H1 (cell line): ENCODE measurements at regions not wholly inside any gene's neighbourhood (a gene's known extent, or its start where the extent isn't known, plus 50 kb on each side); places are given as distances from the start of the nearest gene placed in this dataset.

Source experiments
- CTCF ChIA-PET: fragments of 300-600 bp; sonication (Branson Sonifier 250); formaldehyde crosslinking; loops from one replicate; lab custom pipeline; 2021; ENCODE audit not compliant: partially characterized antibody; lab: Charles Lee
- POLR2A ChIA-PET: fragments of 300-600 bp; sonication (Branson Sonifier 250); formaldehyde crosslinking; loops from one replicate; lab custom pipeline; 2021; ENCODE audit warnings: inconsistent platforms; ENCODE audit not compliant: partially characterized antibody; lab: Charles Lee
- DNase-seq, 2 experiments: peaks; one replicate each; pipeline versions ENCODE4 v3.0.0 to v3.0.0-alpha.2; 2010 to 2022; ENCODE audit warnings: low spot score in 2 of 2, low read depth in 1 of 2, mixed read lengths in 1 of 2
- FAIRE-seq: peaks from 2 replicates; lab custom pipeline; 2011; peaks lifted over from hg19 to GRCh38; lab: Jason Lieb, UNC
- H2AFZ ChIP-seq: 2 replicates; pipeline ENCODE4 v1.8.1; 2012; ENCODE audit warnings: low read length, inconsistent platforms
- H2AK5ac ChIP-seq: 2 replicates; pipeline ENCODE4 v1.6.1; 2013; ENCODE audit warnings: low read depth, low read length
- H2BK120ac ChIP-seq: replicated peaks from 2 replicates; pipeline ENCODE3; 2013; ENCODE audit warnings: low read depth, low read length, inconsistent platforms
- H2BK12ac ChIP-seq: 2 replicates; pipeline ENCODE4 v1.6.1; 2013; ENCODE audit warnings: low read depth, low read length
- H2BK15ac ChIP-seq: 2 replicates; pipeline ENCODE4 v1.6.1; 2013; ENCODE audit warnings: low read length
- H2BK20ac ChIP-seq: 2 replicates; pipeline ENCODE4 v1.6.1; 2013; ENCODE audit warnings: low read length
- H2BK5ac ChIP-seq: 2 replicates; pipeline ENCODE4 v1.6.1; 2013; ENCODE audit warnings: low read depth, low read length
- H3K14ac ChIP-seq: 2 replicates; pipeline ENCODE4 v1.6.1; 2013; ENCODE audit warnings: inconsistent platforms; ENCODE audit not compliant: insufficient read length
- H3K18ac ChIP-seq: 2 replicates; pipeline ENCODE4 v1.6.1; 2013; ENCODE audit warnings: low read length; ENCODE audit errors: extremely low read depth
- H3K23ac ChIP-seq: 2 replicates; pipeline ENCODE4 v1.6.1; 2013; ENCODE audit warnings: inconsistent platforms; ENCODE audit not compliant: insufficient read length
- H3K23me2 ChIP-seq: 2 replicates; pipeline ENCODE4 v1.6.1; 2013; ENCODE audit warnings: low read depth, low read length
- H3K27ac ChIP-seq: 2 replicates; pipeline ENCODE4 v1.6.1; 2011; ENCODE audit warnings: low read depth, low read length, inconsistent platforms
- H3K27me3 ChIP-seq, 4 experiments: replicated peaks in 1 of 4; 1 replicate in 1 of 4; 2 replicates in 3 of 4; pipeline versions ENCODE4 v1.6.1 to v1.8.1; 2011 to 2013; ENCODE audit warnings: low read length in 3 of 4, mild to moderate bottlenecking in 3 of 4, inconsistent platforms in 2 of 4, mixed read lengths in 2 of 4, moderate library complexity in 1 of 4; ENCODE audit not compliant: control insufficient read depth in 3 of 4, insufficient read depth in 3 of 4; ENCODE audit errors: extremely low read depth in 1 of 4
- H3K36me3 ChIP-seq, 4 experiments: 2 replicates each; pipeline versions ENCODE4 v1.6.1 to v1.8.1; 2011 to 2013; ENCODE audit warnings: mild to moderate bottlenecking in 4 of 4, low read length in 3 of 4, moderate library complexity in 2 of 4, control low read depth in 1 of 4, inconsistent platforms in 1 of 4; ENCODE audit not compliant: insufficient read depth in 4 of 4, control insufficient read depth in 2 of 4
- H3K4ac ChIP-seq: replicated peaks from 2 replicates; pipeline ENCODE3; 2013; ENCODE audit warnings: low read length, low read depth, mixed read lengths, inconsistent platforms; ENCODE audit not compliant: insufficient read length
- H3K4me1 ChIP-seq, 4 experiments: replicated peaks in 1 of 4; 1 replicate in 1 of 4; 2 replicates in 3 of 4; pipeline versions ENCODE4 v1.6.1 to v1.8.1; 2011 to 2013; ENCODE audit warnings: low read length in 3 of 4, inconsistent platforms in 2 of 4, mixed read lengths in 1 of 4; ENCODE audit not compliant: insufficient read depth in 4 of 4, control insufficient read depth in 3 of 4
- H3K4me2 ChIP-seq, 2 experiments: 2 replicates each; pipeline versions ENCODE4 v1.6.1 to v1.8.1; 2011 to 2013; ENCODE audit warnings: low read depth in 2 of 2, low read length in 2 of 2, control low read depth in 1 of 2, inconsistent platforms in 1 of 2, mild to moderate bottlenecking in 1 of 2; ENCODE audit not compliant: insufficient read depth in 1 of 2
- H3K4me3 ChIP-seq, 4 experiments: fragments of 200-600, 300-600 bp in 1 of 4; sonication (generic), shearing (Covaris generic), sonication (Bioruptor Twin) in 1 of 4; 2 replicates each; pipeline versions ENCODE4 v1.5.1 to v1.8.1; 2011 to 2016; ENCODE audit warnings: low read length in 4 of 4, low read depth in 3 of 4, control low read depth in 2 of 4, inconsistent platforms in 2 of 4, mild to moderate bottlenecking in 2 of 4, mixed read lengths in 1 of 4, moderate library complexity in 1 of 4; ENCODE audit not compliant: insufficient read depth in 2 of 4; ENCODE audit errors: extremely low read depth in 1 of 4
- H3K56ac ChIP-seq: replicated peaks from 2 replicates; pipeline ENCODE3; 2013; ENCODE audit warnings: low read depth, mild to moderate bottlenecking, mixed read lengths, low read length, inconsistent platforms; ENCODE audit not compliant: insufficient read length
- H3K79me1 ChIP-seq: 2 replicates; pipeline ENCODE4 v1.6.1; 2013; ENCODE audit warnings: low read depth, low read length, control low read depth
- H3K79me2 ChIP-seq, 2 experiments: 2 replicates each; pipeline versions ENCODE4 v1.6.1 to v1.8.1; 2012 to 2013; ENCODE audit warnings: low read length in 2 of 2, mild to moderate bottlenecking in 2 of 2, inconsistent platforms in 1 of 2; ENCODE audit not compliant: insufficient read depth in 2 of 2, control insufficient read depth in 1 of 2
- H3K9ac ChIP-seq, 4 experiments: replicated peaks in 1 of 4; 1 replicate in 1 of 4; 2 replicates in 3 of 4; pipeline versions ENCODE4 v1.6.1 to v1.8.1; 2011 to 2013; ENCODE audit warnings: low read depth in 3 of 4, low read length in 3 of 4, control low read depth in 2 of 4, mild to moderate bottlenecking in 2 of 4, moderate library complexity in 2 of 4, inconsistent platforms in 1 of 4; ENCODE audit errors: extremely low read depth in 1 of 4
- H3K9me3 ChIP-seq, 2 experiments: 2 replicates each; pipeline versions ENCODE4 v1.6.1 to v1.8.1; 2012 to 2013; ENCODE audit warnings: mild to moderate bottlenecking in 2 of 2, moderate library complexity in 2 of 2, control low read depth in 1 of 2, inconsistent platforms in 1 of 2, low read depth in 1 of 2, low read length in 1 of 2, mixed read lengths in 1 of 2; ENCODE audit not compliant: insufficient read depth in 2 of 2
- H4K20me1 ChIP-seq, 2 experiments: replicated peaks in 1 of 2; 2 replicates each; pipeline versions ENCODE3 to v1.8.1; 2011 to 2013; ENCODE audit warnings: inconsistent platforms in 2 of 2, low read length in 2 of 2, mild to moderate bottlenecking in 1 of 2; ENCODE audit not compliant: insufficient read depth in 2 of 2, control insufficient read depth in 1 of 2
- H4K5ac ChIP-seq: 2 replicates; pipeline ENCODE4 v1.6.1; 2013; ENCODE audit warnings: low read length, low read depth, mixed read lengths, inconsistent platforms; ENCODE audit not compliant: insufficient read length
- H4K8ac ChIP-seq: 2 replicates; pipeline ENCODE4 v1.8.0; 2013; ENCODE audit warnings: mild to moderate bottlenecking, moderate library complexity, low read length, inconsistent platforms; ENCODE audit not compliant: insufficient read depth; ENCODE audit errors: extremely low read depth
- H4K91ac ChIP-seq: replicated peaks from 2 replicates; pipeline ENCODE3; 2013; ENCODE audit warnings: low read length, mixed read lengths, inconsistent platforms; ENCODE audit not compliant: insufficient read length
- ASH2L ChIP-seq: fragments of 200-600, 300-600 bp; sonication (generic); IDR thresholded peaks from one replicate; pipeline ENCODE4 v1.7.1; 2017; ENCODE audit warnings: low read length
- KDM4A ChIP-seq: IDR thresholded peaks from one replicate; pipeline ENCODE4 v1.7.1; 2012; ENCODE audit warnings: low read depth, mild to moderate bottlenecking, moderate library complexity, low read length, inconsistent platforms; ENCODE audit not compliant: severe bottlenecking
- WGBS, 2 experiments: shearing (Covaris generic) in 1 of 2; methylation state at CpG; one replicate each; pipeline versions ENCODE4 v1.1.6 to v1.1.7; 2013 to 2015; ENCODE audit warnings: low lambda C conversion rate in 2 of 2, mixed read lengths in 2 of 2, inconsistent platforms in 1 of 2, low coverage in 1 of 2, missing lambda C conversion rate in 1 of 2; ENCODE audit not compliant: insufficient replicate concordance in 2 of 2, insufficient coverage in 1 of 2, insufficient read length in 1 of 2; ENCODE audit errors: extremely low coverage in 1 of 2, missing lambda C conversion rate in 1 of 2; 5-methylcytosine and 5-hydroxymethylcytosine counted together

DNA sequence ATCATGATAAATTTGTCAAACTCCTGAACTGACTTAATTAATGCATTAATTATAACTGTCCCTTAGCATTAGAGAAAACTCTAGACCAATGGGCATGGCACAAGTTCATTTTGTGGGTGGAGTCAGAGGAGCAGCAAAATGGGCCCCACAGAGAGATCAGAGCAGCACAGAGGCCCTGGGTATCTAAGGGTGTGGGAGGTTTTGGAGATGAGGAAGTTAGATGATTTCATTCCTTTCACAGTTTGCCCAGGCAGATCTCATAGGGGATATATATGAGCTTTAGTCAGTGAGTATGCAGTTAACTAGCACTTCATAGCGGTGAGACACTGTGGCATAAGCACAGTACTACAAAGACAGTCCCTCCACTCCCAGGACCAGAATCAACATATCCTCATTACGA lies 117.3 kb downstream of the MAB21L3 start:
- H3K79me2 ChIP-seq: no peaks in the 10 kb centered on the region
- no peak overlapping the region for H2BK120ac ChIP-seq
- WGBS, 2 experiments: 90% methylated on average over 2 of the region's 2 CpGs; no CpG with 5 or more reads in 1 of the 2 experiments
- H4K8ac ChIP-seq: no peak overlapping the region
- H3K23ac ChIP-seq: no peak overlapping the region
- H3K36me3 ChIP-seq: no peaks in the 10 kb centered on the region
- H2BK12ac ChIP-seq: no peak overlapping the region
- FAIRE-seq (no peak), DNase-seq (no peak)
- no peaks in the 10 kb centered on the region for H3K9me3 ChIP-seq
- H4K5ac ChIP-seq: no peak overlapping the region
- no peak overlapping the region for H3K9ac ChIP-seq
- no peak overlapping the region; the same call in 1 of the 2 replicates for H2AFZ ChIP-seq
- H4K91ac ChIP-seq: no peak overlapping the region
- no peak overlapping the region for H2AK5ac ChIP-seq
- no peak overlapping the region for H3K18ac ChIP-seq
- H2BK5ac ChIP-seq: no peak overlapping the region
- H4K20me1 ChIP-seq: no peaks in the 10 kb centered on the region
- no peak overlapping the region for H2BK15ac ChIP-seq
- no peak overlapping the region for H3K27ac ChIP-seq
- no peak overlapping the region for H3K4me3 ChIP-seq
- no peak overlapping the region for H3K4ac ChIP-seq
- H3K79me1 ChIP-seq: no peaks in the 10 kb centered on the region
- H3K23me2 ChIP-seq: no peaks in the 10 kb centered on the region
- H3K4me1 ChIP-seq: peaks cover 0 to 2% (median 0%) of the 10 kb centered on the region in 4 experiments; a peak in 1 of 7 replicates
- no peak overlapping the region for H3K14ac ChIP-seq
- ChIA-PET CTCF (interaction anchor here (0.9 to 1.2 kb wide), 3 partner anchors 14 to 89 kb away, joined by 3 to 4 read pairs (median 3); no protein-coding TSS in a partner anchor), POLR2A (interaction anchor here (0.7 kb wide), 1 partner anchor 62 kb away, joined by 3 read pairs; no protein-coding TSS in a partner anchor)
- 0 out of 7 replicates have a peak, but pooled peaks cover 0 to 2% (median 0%) of the 10 kb centered on the region in 4 experiments for H3K27me3 ChIP-seq
- no peak overlapping the region for H3K56ac ChIP-seq
- no peak overlapping the region for H3K4me2 ChIP-seq
- H2BK20ac ChIP-seq: no peak overlapping the region
- TF ChIP-seq KDM4A (no peak), ASH2L (no peak)
